Activated T-cell treated with anti-CD3 and anti-CD28 coated beads for 4 hours (primary cell): ENCODE measurements at regions not wholly inside any gene's neighbourhood (a gene's known extent, or its start where the extent isn't known, plus 50 kb on each side); places are given as distances from the start of the nearest gene placed in this dataset.

Experiments used
- DNase-seq: peaks from one replicate; pipeline ENCODE4 v3.0.0-alpha.2; 2020

DNA sequence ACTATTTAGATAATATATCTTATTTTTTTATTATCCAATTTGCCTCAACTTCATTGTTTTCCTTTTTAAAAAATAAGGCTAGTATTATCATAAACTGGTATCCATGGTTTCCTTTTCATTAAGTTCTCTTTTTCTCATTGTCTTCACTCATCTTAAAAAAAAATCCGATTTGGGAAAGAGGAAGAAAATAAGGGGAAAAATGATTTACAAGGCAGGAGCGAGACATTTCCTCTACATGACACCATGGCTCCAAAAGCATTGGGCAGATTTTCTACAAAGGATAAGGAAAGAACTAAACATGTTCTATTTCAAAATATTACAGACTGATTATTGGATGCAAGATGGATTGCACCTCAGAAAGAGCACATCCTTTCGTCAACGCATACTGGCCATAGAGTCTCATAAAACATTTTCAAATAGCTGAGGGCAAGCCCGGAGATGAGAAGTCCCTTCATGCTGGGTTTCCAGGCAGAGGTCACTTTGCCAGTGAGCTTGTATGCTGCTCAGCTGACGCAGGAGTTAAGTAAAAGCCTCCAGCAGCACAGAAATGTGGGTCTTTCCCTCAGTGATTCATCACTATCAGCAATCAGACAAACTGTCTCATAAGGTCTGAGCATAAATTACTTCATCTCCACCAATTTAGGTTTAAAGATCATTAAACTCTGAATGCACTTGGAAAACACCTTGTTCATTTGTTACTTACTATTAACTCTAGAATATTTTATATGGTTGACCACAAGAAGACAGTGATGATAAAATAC lies 129.0 kb upstream of the TNFAIP3 start:
- no peak for DNase-seq

DNA sequence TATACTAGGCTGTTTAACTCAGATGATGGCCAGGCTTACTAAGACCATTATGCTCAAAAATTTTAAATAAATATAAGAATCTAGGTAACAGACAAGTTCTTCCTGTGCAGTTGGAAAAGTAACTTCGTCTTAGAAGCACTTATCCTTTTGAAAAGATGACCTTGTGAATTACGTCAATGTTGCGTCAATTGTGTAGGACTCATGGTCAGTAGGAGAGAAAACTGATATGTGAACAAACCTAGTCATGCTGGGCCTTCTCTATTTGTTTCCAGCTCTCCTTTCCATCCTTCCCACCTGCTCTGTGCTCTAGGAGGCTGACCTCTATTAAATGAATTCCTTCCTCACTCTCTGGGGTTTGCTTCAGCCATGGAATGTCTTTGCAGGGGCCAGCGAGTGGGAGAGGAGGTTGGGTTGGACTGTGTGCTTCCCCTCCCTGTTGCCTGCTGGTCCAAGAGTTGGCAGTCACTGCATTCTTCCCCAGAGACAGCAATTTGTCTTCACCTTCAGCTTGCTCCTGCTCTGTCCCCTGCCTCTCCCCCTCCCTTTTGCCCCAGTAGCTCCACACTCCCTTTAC lies 128.0 kb upstream of the TNFAIP3 start:
- DNase-seq, result no peak

DNA sequence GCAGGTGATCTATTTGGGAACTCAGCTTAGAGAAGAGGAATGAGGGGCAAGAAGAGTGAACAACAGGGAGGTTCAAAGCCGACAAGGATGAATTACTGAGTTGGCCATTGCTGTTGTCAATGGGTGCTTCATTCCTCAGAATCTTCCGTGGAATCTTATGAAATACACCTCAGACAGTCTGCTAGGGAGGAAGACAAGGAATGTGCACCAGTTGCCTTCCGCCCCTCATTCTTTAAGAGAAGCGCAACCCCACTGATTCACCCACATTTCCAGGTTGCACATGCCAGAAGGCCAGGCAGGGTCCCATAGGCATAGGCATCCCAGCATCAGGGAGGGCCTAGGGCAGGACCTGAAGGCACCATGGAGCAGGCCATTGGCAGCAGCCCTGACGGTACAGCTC lies 127.5 kb upstream of the TNFAIP3 start:
- DNase-seq, result no peak

DNA sequence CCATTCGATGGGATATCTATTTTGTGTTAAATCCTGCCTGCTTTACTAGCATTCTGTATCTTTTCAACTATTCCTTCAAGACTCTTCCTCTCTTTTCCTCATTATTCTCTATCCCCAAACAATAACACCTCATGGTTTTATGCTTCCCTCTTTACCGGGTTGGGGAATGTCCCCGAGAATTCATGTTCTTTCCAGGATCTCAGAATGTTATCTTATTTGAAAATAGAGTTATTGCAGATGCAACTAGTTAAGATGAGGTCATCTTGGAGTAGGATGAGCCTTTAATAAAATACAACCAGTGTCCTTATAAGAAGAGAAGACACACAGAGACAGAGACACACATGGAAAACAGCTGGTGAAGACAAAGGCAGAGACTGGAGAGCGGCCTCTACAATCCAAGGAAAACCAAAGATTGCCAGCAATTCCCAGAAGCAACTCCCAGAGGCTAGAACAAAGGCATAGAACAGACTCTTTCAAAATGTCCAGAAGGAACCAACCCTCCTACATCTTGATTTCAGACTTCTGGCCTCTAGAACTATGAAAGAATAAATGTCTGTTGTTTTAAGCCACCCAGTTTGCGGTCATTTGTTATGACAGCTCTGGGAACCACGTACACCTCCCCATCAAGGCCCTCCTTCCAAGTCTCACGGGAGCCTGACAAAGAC lies 126.8 kb upstream of the TNFAIP3 start:
- no peak for DNase-seq

DNA sequence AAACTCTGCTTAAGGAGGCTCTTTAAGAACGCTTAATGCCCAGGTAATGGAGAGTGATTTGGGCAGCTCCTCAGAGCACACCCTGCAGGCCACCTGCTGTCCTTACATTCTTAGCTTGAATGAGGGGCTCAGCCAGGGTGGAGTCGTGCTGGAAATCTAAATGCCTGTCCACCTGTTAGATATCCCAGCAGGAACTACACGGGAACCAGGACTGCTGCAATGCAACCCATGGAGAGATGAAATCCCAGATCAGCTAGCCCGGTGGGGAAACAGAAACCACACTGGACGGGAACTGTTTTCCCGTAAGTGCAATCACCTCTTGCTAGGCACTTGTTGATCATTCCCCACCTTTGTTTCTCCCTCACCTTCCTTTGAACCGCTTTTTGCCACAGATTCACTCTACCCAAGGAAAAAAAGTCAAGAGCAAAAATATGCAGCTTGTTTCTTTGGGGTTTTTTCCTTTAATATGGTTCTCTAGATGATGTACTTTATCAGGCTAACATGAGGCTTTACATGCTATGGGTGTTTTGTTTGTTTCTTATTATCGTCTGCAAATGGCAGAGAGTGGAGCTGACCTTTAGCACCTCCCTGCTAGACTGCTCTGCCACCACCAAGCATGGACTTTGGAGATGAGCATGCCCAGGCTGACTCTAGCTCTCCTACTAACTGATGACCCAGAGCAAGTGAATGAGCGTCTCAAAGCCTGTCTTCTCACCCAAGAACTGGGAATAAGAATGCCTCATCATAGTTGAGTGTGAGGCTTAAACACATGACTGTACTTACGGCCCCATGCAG lies 125.9 kb upstream of the TNFAIP3 start:
- DNase-seq, result no peak

DNA sequence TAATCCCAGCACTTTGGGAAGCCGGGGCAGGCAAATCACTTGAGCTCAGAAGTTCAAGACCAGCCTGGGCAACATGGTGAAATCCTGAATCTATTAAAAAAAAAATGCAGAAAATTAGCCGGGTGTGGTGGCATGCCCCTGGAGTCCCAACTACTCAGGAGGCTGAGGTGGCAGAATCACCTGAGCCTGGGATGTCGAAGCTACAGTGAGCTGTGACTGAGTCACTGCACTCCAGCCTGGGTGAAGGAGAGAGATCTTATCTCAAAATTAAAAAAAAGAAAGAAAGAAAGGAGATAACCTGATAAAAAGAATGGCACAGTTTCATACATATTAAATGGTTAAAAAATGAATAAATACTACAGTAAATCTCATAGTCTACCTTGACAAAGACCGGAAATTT lies 123.6 kb upstream of the TNFAIP3 start:
- no peak for DNase-seq

DNA sequence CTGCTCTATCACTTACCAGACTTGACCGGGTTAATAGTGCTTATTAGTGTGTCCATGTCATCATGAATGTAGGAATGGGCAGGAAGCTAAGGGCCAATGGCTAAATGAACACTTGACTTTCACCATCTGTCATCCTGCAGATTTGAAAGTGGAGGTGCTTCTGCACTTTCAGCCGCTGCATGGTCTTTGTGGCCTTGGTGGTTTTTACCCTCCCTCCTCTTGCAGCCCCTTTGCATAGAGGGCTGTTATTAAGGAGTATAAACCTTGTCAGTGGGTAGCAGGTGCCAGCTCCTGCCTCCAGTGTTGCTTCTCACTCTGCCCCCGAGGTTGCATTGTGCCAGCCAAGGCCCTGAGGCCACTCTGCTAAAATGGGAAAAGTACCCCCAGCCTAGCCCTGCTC lies 122.2 kb upstream of the TNFAIP3 start:
- no peak for DNase-seq

DNA sequence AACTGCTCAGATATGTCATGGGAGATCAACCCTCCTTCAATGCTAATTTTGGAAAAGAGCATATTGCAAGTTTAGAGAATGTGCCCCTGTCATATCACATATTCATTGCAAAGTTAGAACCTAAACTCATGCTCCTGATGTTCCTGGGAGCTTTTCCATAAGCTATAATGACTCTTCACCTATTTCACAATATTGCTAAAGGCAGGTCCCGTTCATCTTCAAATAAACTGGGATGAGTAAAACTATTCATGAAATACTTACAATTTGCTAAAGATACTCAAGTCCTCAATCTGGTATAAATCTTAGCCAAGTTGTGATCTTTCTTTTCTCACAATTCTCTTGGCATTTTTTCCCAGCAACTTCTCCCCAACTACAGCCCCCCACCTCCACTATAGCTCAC lies 121.7 kb upstream of the TNFAIP3 start:
- DNase-seq, result no peak

DNA sequence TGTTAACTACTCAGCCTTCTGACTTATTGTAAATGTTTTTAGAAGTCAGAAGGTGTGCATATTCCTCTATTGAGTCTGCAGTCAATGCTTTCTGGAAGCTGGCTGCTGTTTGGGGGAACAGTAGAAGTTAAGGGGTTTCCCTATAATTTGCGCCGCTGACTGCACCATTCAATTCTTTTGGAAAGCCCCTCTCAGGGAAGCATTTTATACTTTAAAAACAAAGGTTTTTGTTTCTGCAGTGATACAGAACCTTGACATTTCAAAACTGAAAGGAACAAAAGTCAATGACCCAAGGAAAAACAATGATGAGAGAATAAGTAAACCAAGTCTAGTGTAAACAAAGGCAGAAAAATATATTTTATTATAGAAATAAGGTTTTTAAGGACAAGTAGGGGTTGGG lies 120.8 kb upstream of the TNFAIP3 start:
- DNase-seq, result no peak

DNA sequence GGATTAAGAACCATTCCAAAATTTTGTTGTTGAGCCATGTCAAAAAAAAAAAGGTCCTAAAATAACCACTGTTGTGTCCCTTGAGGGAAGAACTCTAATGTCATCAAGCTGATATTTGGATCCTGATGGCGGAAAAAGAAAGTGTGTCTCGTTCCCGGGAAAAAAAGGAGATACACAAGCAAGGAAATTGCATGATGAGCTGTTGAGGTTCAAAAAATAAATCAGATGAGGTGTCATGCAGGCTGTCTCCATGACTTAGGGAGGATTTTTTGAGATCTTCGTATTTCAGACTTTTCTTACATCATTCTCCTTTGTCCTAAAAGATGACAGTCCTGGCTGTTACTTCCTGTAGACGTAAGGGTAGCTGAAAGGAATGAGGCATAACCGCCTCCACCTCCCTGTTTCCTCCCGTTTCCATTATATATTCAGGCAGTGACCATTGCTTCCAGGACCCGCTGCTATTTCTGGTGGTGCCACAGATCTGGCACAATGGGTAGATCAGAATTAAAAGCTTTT lies 117.3 kb upstream of the TNFAIP3 start:
- DNase-seq, result no peak

DNA sequence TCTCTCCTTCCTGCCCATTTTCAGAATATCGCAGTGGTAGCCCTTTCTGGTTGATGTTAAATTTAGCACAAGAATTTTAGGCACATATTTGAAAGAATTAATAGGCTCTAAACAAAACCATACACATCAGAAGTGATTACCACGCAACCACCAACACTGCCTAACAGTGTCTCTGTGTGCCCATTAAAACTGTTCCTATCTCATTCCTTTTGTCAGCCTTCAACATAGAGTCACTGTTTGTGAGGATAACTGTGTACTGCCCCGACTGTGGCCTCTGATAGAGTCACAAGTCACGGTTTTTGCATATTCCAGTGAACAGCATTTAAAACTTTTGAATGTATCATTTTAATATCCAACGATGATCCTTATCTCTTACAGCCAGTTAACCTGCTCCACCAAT lies 116.8 kb upstream of the TNFAIP3 start:
- no peak for DNase-seq

DNA sequence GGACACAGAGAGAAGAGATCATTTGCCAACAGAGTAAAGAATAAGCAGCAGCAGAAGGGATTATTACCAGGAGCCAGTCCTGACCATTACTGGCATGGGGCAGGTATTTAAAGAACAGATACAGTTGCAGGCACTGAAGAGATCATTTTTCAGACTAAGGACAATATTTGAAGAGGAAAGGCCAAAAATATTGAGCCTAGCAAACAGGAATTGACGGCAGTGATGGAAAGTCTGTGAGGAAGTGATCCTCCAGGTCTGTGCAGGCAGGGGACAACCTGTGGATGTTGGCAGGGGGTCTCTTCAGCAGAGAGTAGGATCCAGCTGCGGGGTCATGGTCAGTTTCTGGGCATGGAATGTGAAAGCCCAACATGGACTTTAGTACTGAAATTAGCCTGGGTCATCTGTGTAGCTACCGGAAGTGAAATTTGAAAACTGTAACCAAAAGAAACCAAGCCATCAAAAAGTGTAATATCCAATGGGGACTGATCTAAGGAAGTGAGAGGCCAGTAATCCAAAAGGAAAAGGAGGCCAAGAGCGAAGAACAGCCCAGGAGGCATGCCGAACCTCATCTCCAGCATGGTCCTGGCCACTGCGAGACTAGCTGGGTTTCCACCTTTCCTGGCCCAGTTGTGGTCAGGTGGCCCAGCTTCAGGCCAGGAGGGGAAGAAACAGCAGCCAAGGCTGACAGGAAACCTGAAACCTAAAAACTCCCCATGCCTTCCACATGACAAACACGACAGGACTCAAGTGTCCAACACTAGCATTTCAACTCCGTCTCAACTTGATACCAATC lies 115.1 kb upstream of the TNFAIP3 start:
- DNase-seq, result no peak

DNA sequence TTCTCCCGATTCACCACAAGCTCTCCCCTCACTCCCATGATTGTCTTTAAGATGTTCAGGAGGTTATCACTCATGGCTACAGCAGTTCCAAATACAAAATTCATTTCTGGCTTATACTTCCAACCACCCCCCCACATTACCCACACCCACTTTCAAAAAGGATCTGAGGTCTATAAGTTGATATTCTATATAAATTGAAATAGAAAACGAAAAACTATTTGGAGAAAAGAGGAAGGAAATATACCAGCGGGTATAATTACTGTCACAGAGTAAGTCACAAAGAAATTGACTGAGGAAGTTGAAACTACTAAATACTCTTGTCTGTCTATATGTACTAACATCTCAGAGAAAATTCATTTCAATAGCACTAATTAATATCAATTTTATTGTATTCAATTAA lies 112.7 kb upstream of the TNFAIP3 start:
- DNase-seq, result no peak

DNA sequence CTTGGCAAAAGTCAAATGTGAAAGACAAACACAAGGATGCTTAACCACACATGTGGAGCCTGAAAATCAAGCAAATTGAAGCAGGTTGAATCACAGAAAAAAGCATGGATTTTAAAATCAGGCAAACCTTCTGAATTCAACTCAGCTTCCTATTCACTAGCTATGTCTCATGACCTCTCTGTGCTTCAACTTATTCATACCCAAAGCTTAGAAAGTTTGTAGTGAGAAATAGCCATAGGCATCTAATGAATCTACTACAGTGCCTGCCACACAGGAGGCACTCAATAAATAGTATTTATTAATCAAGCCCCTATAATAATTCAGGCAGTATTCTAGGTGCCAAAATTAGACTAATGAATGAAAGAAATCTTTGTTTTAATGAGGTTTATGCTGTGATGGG lies 112.2 kb upstream of the TNFAIP3 start:
- no peak for DNase-seq

DNA sequence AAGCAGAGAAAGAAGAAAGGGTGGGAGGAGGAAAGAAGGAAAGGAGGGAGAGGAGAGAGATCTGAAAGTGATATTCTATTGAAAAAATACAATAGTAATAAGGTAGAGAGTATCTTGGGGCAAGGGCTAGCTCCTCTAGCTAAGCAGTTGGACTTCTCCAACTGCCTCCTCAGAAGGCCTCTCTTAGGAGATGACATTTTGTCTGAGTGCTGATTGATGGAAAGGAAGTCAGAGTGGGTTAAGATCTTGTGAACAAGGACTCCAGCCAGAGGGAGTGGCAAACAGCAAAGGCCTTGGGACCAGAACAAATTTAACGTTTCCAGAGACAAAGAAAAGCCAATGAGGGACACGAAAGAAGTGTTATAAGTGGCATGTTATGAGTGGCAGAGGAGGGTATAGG lies 111.8 kb upstream of the TNFAIP3 start:
- DNase-seq, result no peak

DNA sequence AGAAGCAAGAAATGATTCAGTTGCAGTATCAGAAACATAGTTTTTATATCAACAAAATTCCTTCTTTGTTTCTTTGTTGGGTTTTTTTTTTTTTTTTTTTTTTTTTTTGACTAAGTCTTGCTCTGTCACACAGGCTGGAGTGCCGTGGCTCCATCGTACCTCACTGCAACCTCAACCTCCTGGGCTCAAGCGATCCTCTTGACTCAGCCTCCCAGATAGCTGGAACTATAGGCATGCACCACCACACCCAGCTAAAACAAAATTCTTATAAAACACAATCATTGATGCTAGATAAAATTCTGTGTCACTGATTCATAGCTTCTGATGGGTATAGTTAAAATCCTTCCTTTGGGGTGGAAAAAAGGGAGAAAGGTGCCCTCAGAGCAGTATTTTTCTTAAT lies 110.3 kb upstream of the TNFAIP3 start:
- no peak for DNase-seq

DNA sequence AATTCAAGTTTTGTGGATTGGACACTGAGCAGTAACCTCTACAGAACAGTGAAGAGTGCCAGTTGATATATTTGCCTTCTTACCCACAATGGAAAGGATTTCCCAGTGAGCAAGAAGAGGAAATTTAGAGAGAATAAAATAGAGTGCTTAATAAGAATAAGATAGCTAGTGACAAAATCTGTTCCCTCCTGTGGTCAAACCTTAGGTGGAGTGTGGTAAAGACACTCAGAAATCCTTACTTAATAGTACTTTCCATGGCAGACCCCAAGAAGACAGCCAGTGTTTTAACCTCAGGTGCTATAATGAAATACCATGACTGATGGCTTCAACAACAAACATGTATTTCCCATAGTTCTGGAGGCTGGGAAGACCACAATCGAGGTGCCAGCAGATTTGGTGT lies 108.4 kb upstream of the TNFAIP3 start:
- no peak for DNase-seq

DNA sequence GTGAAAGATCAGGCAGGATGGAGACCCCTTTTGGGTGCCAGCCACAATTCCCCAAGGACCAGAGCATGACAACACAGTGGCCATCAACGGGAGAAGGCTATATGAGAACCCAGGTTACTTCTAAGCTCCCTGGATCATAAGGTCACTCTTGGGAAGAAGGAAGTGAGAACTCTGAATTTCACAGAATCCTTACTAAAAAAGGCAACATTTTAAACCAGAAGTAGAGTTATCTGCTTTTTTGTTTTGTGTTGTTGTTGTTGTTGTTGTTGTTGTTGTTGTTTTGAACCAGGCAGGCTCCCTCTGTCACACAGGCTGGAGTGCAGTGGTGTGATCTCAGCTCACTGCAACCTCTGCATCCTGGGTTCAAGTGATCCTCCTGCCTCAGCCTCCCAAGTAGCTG lies 107.4 kb upstream of the TNFAIP3 start:
- no peak for DNase-seq

DNA sequence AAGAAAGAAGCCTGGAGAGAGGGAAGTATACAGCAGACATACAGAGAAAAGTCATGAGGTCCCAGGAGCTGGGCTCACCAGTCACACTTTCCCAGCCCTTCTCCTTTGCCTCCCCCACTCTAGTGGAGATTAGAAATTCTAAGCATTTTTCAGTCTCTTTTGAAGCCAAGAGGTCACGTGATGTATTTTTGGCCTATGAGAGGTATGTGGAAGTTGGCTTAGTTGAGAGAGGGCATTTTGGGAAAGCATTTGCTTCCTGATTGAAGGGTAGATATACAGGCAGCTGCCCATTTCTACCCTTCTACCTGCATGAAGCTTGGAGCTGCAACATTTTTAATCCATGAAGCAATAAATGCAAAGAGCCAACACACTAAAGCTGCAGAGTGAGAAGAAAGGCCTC lies 106.0 kb upstream of the TNFAIP3 start:
- DNase-seq, result no peak

DNA sequence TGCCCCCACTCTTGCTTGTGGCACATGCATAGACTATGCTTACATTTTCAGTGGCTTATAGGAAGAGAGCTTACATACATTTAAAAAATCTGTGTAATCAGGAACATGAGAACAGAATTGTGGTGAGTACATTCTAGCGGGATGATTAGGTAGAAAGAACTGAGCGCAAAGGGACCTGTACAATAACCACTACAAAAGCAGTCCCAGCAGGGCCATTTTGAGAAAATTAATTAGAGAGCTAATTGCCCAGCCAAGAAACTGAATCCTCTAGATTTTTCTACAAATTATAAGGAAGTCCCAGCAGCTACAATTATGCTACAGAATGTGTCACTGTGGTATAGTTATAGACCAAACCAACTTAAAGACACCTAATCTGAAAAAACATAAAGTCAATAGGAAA lies 105.6 kb upstream of the TNFAIP3 start:
- DNase-seq, result no peak

DNA sequence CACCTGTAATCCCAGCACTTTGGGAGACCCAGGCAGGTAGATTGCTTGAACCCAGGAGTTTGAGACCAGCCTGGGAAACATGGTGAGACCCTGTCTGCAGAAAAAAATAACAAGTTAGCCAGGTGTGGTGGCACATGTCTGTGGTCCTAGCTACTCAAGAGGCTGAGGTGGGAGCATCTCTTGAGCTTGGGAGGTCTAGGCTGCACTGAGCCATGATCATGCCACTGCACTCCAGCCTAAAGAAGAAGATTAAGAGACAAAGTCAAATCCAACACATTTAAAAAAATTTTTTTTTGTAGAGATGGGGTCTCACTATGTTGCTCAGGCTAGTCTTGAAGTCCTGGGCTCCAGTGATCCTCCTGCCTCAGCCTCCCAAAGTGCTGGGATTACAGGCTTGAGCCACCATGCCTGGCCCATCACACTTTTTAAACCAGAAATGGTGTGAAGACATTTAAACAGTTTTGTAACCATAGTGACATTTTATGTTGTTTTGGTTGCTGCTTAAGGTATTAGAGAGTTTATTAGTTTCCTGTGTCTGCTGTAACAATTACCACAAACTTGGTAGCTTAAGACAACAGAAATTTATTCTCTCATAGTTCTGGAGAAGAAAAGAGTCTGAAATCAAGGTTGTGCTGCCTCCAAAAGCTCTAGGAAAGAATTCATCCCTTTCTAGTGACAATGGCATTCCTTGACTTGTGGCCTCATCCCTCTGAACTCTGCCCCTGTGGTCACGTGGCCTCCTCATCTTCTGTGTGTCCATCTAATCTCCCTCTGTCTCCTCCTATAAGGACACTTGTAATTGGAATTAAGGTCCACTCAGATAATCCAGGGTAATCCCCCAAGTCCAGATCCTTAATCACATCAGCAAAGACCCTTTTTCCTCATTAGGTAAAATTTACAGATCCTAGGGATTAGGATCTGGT lies 104.6 kb upstream of the TNFAIP3 start:
- no peak for DNase-seq

DNA sequence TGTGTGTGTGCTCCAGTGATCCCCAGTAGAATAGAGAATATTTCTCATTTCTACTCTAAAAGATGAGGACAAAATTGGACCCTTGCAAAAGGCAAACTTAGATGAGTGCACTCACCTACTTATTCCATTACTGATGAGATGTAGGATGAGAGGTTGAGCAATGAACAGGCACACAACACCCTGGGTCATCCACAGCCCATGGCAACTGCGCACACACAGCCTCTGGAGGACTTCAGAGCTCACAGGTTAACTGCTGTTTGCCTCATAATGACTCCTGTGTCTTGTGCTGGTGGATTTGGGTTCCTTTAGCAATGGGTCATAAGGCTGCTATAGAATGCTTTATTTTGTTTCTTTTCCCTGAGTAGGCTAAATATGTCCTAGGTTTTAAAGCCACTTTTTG lies 103.6 kb upstream of the TNFAIP3 start:
- DNase-seq, result no peak
